Neural cell (in vitro differentiated cells): ENCODE measurements at regions not wholly inside any gene's neighbourhood (a gene's known extent, or its start where the extent isn't known, plus 50 kb on each side); places are given as distances from the start of the nearest gene placed in this dataset.

Source experiments
- EZH2 ChIP-seq: fragments of 200-600, 300-800 bp; shearing (Covaris generic), sonication (generic); IDR thresholded peaks from 2 replicates; pipeline ENCODE4 v1.6.1; 2014; ENCODE audit warnings: antibody characterized with exemption, low read length, borderline replicate concordance, mild to moderate bottlenecking; ENCODE audit not compliant: insufficient read depth, poor library complexity, severe bottlenecking
- POLR2AphosphoS5 ChIP-seq: IDR thresholded peaks from 2 replicates; pipeline ENCODE4 v1.6.1; 2012
- SMC3 ChIP-seq: fragments of 450-650 bp; conservative IDR thresholded peaks from 2 replicates; pipeline ENCODE4 v1.6.1; 2014; ENCODE audit warnings: antibody characterized with exemption, mild to moderate bottlenecking, moderate library complexity; ENCODE audit not compliant: poor library complexity
- TF ChIP-seq, protein P1 (sequence below): fragments of 450-650 bp; IDR thresholded peaks from 2 replicates; pipeline ENCODE4 v1.5.1; 2014; ENCODE audit warnings: antibody characterized with exemption, mild to moderate bottlenecking, moderate library complexity; ENCODE audit not compliant: poor library complexity, severe bottlenecking
- TF ChIP-seq, protein P2 (sequence below): IDR thresholded peaks from 2 replicates; pipeline ENCODE4 v1.6.1; 2012; ENCODE audit warnings: borderline replicate concordance

DNA sequence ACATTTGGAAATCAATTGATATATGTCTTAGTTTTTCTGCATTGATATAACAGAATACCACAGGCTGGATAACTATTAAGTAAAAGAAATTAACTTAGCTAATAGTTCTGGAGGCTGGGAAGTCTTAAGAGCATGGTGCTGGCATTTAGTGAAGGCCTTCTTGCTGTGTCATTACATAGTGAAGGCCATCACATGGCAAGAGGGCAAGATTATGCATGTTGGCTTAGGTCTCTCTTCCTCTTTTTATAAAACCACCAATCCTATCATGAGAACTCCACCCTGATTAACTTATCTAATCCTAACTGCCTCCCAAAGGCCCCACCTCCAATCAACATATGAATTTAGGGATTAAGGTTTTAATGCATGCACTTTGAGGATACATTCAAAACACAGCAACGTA lies 225.5 kb upstream of the VRK2 start:
- TF ChIP-seq POLR2AphosphoS5 (no peak), EZH2 (no peak), SMC3 (no peak)
- TF ChIP-seq, protein P1, sequence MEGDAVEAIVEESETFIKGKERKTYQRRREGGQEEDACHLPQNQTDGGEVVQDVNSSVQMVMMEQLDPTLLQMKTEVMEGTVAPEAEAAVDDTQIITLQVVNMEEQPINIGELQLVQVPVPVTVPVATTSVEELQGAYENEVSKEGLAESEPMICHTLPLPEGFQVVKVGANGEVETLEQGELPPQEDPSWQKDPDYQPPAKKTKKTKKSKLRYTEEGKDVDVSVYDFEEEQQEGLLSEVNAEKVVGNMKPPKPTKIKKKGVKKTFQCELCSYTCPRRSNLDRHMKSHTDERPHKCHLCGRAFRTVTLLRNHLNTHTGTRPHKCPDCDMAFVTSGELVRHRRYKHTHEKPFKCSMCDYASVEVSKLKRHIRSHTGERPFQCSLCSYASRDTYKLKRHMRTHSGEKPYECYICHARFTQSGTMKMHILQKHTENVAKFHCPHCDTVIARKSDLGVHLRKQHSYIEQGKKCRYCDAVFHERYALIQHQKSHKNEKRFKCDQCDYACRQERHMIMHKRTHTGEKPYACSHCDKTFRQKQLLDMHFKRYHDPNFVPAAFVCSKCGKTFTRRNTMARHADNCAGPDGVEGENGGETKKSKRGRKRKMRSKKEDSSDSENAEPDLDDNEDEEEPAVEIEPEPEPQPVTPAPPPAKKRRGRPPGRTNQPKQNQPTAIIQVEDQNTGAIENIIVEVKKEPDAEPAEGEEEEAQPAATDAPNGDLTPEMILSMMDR, result no peak
- TF ChIP-seq, protein P2, sequence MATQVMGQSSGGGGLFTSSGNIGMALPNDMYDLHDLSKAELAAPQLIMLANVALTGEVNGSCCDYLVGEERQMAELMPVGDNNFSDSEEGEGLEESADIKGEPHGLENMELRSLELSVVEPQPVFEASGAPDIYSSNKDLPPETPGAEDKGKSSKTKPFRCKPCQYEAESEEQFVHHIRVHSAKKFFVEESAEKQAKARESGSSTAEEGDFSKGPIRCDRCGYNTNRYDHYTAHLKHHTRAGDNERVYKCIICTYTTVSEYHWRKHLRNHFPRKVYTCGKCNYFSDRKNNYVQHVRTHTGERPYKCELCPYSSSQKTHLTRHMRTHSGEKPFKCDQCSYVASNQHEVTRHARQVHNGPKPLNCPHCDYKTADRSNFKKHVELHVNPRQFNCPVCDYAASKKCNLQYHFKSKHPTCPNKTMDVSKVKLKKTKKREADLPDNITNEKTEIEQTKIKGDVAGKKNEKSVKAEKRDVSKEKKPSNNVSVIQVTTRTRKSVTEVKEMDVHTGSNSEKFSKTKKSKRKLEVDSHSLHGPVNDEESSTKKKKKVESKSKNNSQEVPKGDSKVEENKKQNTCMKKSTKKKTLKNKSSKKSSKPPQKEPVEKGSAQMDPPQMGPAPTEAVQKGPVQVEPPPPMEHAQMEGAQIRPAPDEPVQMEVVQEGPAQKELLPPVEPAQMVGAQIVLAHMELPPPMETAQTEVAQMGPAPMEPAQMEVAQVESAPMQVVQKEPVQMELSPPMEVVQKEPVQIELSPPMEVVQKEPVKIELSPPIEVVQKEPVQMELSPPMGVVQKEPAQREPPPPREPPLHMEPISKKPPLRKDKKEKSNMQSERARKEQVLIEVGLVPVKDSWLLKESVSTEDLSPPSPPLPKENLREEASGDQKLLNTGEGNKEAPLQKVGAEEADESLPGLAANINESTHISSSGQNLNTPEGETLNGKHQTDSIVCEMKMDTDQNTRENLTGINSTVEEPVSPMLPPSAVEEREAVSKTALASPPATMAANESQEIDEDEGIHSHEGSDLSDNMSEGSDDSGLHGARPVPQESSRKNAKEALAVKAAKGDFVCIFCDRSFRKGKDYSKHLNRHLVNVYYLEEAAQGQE, result no peak
